Activated naive CD4-positive, alpha-beta T cell treated with Interleukin-2 at 50 U/mL for 16 hours (primary cell): ENCODE measurements at regions not wholly inside any gene's neighbourhood (a gene's known extent, or its start where the extent isn't known, plus 50 kb on each side); places are given as distances from the start of the nearest gene placed in this dataset.

ENCODE experiments used
- DNase-seq: peaks from one replicate; pipeline ENCODE4 v3.0.0-alpha.2; 2020

DNA sequence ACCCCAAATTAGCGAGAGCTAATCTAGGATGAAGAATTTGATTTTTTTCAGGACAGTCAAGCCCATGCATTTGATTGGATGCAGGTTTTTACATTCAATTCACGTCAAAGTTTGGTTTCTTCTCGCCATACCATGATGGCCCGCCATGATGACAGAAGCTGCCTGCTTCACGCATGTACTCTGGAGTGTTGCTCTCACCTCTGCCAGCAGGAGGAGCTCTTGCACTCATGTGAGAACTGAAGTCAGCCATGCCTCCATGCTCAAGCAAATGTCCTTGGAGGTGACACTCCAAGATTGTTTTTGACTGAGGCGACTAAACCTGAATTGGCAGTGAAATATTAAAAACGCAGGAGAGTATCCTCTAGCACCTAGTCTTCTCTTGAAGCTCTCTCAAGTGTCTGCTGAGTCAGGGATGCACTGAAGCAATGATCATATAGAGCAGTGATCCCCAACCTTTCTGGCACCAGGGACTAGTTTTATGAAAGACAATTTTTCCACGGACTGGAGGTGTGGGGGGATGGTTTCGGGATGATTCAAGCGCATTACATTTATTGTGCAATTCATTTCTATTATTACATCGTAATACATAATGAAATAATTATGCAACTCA is 120.9 kb downstream of the SAMMSON start:
- peak; percentile 45 for DNase-seq

DNA sequence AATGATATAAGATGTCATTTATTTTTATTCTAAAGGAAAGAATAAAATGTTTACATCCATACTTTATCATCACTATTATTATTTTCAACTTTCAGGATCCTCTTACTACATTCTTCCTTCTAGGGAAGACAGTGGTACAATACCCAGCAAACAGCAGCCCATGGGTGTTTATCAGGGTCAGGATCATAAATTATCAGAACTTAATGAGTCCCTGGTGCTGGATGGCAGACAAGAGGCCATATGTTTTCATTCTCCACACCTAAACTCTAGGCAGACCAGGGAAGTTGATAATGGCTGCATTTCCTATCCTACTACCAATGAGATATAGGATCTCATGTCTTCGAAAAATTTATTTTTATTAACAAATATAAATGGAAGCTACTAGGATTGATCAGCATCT is 127.7 kb downstream of the SAMMSON start:
- DNase-seq = no peak

DNA sequence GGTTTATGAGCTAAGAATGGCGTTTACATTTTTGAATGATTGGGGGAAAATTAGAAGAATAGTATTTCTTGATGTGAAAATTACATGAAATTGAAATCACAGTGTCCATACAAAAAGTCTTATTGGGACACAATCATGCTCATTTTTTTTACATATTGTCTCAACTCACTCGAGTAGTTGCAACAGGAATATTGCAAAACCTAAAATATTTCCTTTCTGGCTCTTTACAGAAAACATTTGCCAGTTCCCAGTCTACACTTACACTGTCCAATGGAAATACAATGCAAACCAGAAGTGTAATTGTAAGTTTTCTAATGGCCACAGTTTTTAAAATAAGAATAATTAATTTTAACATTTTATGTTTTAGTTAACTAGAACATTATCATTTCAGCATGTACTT is 137.8 kb downstream of the SAMMSON start:
- no peak for DNase-seq

DNA sequence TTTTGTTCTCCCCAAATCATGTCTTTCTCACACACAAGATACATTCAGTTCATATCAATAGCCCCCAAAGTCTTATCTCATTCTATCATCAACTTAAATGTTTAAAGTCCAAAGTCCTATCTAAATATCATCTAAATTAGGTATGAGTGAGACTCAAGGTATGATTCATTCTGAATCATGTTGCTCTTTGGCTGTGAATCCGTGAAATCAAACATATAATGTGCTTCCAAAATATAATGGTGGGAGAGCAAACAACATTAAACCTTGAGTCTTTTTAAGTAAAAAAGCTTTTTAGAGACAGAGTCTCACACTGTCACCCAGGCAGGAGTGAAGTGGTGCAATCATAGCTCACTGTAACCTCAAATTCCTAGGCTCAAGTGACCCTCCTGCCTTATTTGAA is 139.1 kb downstream of the SAMMSON start:
- no peak for DNase-seq
